Ascending aorta (tissue), 2 donors: ENCODE measurements at regions not wholly inside any gene's neighbourhood (a gene's known extent, or its start where the extent isn't known, plus 50 kb on each side); places are given as distances from the start of the nearest gene placed in this dataset.

ENCODE experiments used
- DNase-seq, 2 donors: peaks; one replicate each; pipeline ENCODE4 v3.0.0-alpha.2; 2019; ENCODE audit warnings: low spot score in 2 of 2
- H3K27ac ChIP-seq, 2 donors: fragments of 200-600 bp; sonication (generic); one replicate each; pipeline ENCODE4 v1.5.1; 2016 to 2017; ENCODE audit warnings: mild to moderate bottlenecking in 1 of 2
- H3K27me3 ChIP-seq: fragments of 200-600 bp; sonication (generic); one replicate; pipeline ENCODE4 v1.5.1; 2017
- H3K36me3 ChIP-seq, 2 donors: fragments of 200-600 bp; sonication (generic); one replicate each; pipeline ENCODE4 v1.5.1; 2016
- H3K4me1 ChIP-seq, 2 donors: fragments of 200-600 bp; sonication (generic); one replicate each; pipeline ENCODE4 v1.5.1; 2016 to 2017; ENCODE audit warnings: mild to moderate bottlenecking in 1 of 2
- H3K4me3 ChIP-seq, 2 donors: fragments of 200-600 bp; sonication (generic); one replicate each; pipeline ENCODE4 v1.5.1; 2016 to 2017; ENCODE audit warnings: mild to moderate bottlenecking in 1 of 2
- H3K9me3 ChIP-seq, 2 donors: fragments of 200-600 bp; sonication (generic); one replicate each; pipeline ENCODE4 v1.5.1; 2016
- CTCF ChIP-seq, 3 experiments: fragments of 200-600 bp in 2 of 3; fragments of 450-650 bp in 1 of 3; sonication (generic) in 2 of 3; IDR thresholded peaks; one replicate each; pipeline ENCODE4 v1.5.1; 2016 to 2019; ENCODE audit warnings: antibody characterized with exemption in 3 of 3, mild to moderate bottlenecking in 1 of 3, moderate library complexity in 1 of 3
- intact Hi-C: fragments of 100-400 bp; cut with DNase I; formaldehyde crosslinking; loops from one replicate; pipeline ENCODE4 v1.15.1; 2023

- TF ChIP-seq CTCF (IDR thresholded peaks at IDR 0.05): no peak
- Histone ChIP-seq H3K36me3 (no peaks in the 10 kb centered on the region), H3K27ac (no peak overlapping the region), H3K9me3 (no peaks in the 10 kb centered on the region), H3K27me3 (no peaks in the 10 kb centered on the region), H3K4me1 (peaks cover 0 to 3% of the 10 kb centered on the region in 2 donors), H3K4me3 (no peak overlapping the region)
- intact Hi-C loops: loop anchor here (2.0 to 5.0 kb wide), 3 partner anchors 151 to 426 kb away; no protein-coding TSS in a partner anchor
- DNase-seq: no peak
Measured at GRCh38 chrX:45748369-45748774, 547.7 kb upstream of the DIPK2B start.

GRCh38 chrX:45747905-45748304 lies 547.2 kb upstream of the DIPK2B start:
- Histone ChIP-seq H3K9me3 (no peaks in the 10 kb centered on the region), H3K4me3 (no peak overlapping the region), H3K27me3 (no peaks in the 10 kb centered on the region), H3K36me3 (no peaks in the 10 kb centered on the region), H3K4me1 (peaks cover 0 to 3% of the 10 kb centered on the region in 2 donors), H3K27ac (no peak overlapping the region)
- TF ChIP-seq CTCF (IDR thresholded peaks at IDR 0.05): no peak
- intact Hi-C loops: loop anchor here (2.0 to 5.0 kb wide), 3 partner anchors 151 to 425 kb away; no protein-coding TSS in a partner anchor
- DNase-seq: no peak

- no peak for DNase-seq
- Histone ChIP-seq H3K27ac (no peak overlapping the region), H3K27me3 (no peaks in the 10 kb centered on the region), H3K36me3 (no peaks in the 10 kb centered on the region), H3K9me3 (no peaks in the 10 kb centered on the region), H3K4me1 (no peaks in the 10 kb centered on the region), H3K4me3 (no peak overlapping the region)
- TF ChIP-seq CTCF (IDR thresholded peaks at IDR 0.05): no peak
- intact Hi-C loops: loop anchor here (5.0 kb wide), 1 partner anchor 148 kb away; no protein-coding TSS in a partner anchor
Measured at GRCh38 chrX:45745479-45745878, 544.8 kb upstream of the DIPK2B start.

- Histone ChIP-seq H3K9me3 (no peaks in the 10 kb centered on the region), H3K27ac (no peak overlapping the region), H3K4me3 (no peak overlapping the region), H3K36me3 (no peaks in the 10 kb centered on the region), H3K27me3 (no peaks in the 10 kb centered on the region), H3K4me1 (no peaks in the 10 kb centered on the region)
- no peak for TF ChIP-seq CTCF (IDR thresholded peaks at IDR 0.05)
- DNase-seq: no peak
- intact Hi-C loops: no loop called here
Measured at GRCh38 chrX:45743906-45744625, 543.4 kb upstream of the DIPK2B start.

- no peak overlapping the region for H3K27ac ChIP-seq
- no peaks in the 10 kb centered on the region for H3K4me1 ChIP-seq
- no peaks in the 10 kb centered on the region for H3K9me3 ChIP-seq
- H3K36me3 ChIP-seq: no peaks in the 10 kb centered on the region
- no peak for DNase-seq
- H3K4me3 ChIP-seq: no peak overlapping the region
- no peaks in the 10 kb centered on the region for H3K27me3 ChIP-seq
- no peak for TF ChIP-seq CTCF (IDR thresholded peaks at IDR 0.05)
- intact Hi-C loops: no loop called here
Measured at GRCh38 chrX:45743081-45743533, 542.4 kb upstream of the DIPK2B start.
